Motor neuron (in vitro differentiated cells): ENCODE measurements at regions not wholly inside any gene's neighbourhood (a gene's known extent, or its start where the extent isn't known, plus 50 kb on each side); places are given as distances from the start of the nearest gene placed in this dataset.
A peak's percentile ranks its signal among the peaks of the same experiment; 100 is the strongest.

Source experiments
- ATAC-seq, 8 experiments: fragments of 200-7000 bp; cut with Tn5 transposase; replicated peaks in 6 of 8; 2 replicates each; pipeline ENCODE4 v1.8.0; 2021; ENCODE audit warnings: mild to moderate bottlenecking in 8 of 8, moderate library complexity in 8 of 8
- H3K27ac ChIP-seq, 2 donors: fragments of 250-450 bp; sonication (Bioruptor Pico); 2 replicates each; pipeline ENCODE4 v1.9.0; 2021; ENCODE audit warnings: antibody characterized with exemption in 2 of 2, mild to moderate bottlenecking in 2 of 2, moderate library complexity in 1 of 2
- H3K4me1 ChIP-seq, 2 donors: fragments of 250-450 bp; sonication (Bioruptor Pico); replicated peaks in 1 of 2; 2 replicates each; pipeline ENCODE4 v1.6.1; 2021; ENCODE audit warnings: antibody characterized with exemption in 2 of 2, mild to moderate bottlenecking in 2 of 2, moderate library complexity in 1 of 2
- H3K4me3 ChIP-seq, 5 donors: fragments of 250-450 bp; sonication (Bioruptor Pico); 2 replicates each; pipeline ENCODE4 v1.9.0; 2021; ENCODE audit warnings: antibody characterized with exemption in 5 of 5, mild to moderate bottlenecking in 5 of 5, moderate library complexity in 4 of 5
- WGBS, 10 experiments: fragments of 450-650 bp; shearing (Covaris generic); methylation state at CpG; one replicate each; pipeline ENCODE4 v1.0.0; 2022; 5-methylcytosine and 5-hydroxymethylcytosine counted together
- in situ Hi-C, 9 experiments: fragments of 400-800 bp; cut with MboI; loops; one replicate each; pipeline ENCODE4 v1.15.0; 2021; ENCODE audit warnings: low sequenced_read_pairs in 9 of 9, low pct_unique_long_range_greater_than_20kb in 2 of 9; ENCODE audit not compliant: unreplicated experiment in 9 of 9

DNA sequence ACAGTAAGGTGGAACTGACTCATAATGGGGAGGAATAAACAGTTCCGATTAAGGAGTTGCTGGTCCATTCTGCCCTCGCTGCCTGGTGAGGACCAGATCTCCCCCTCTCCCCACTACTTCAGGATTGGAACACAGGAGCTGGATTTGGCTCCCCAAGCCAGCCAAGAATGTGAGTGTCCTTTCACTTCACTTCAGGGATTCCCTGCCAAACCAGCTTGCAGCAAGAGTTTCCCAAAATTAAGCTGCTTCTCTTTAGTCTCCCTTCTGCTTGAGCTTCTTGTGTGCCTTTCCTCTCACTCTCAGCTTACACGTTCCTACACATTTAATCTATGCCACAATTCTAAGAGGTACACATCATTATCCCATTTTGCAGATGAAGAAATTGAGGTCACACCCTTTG, 234.1 kb downstream of the BUD13 start:
- in situ Hi-C loops = no loop called here
- Histone ChIP-seq H3K4me1 (peaks cover 13 to 23% of the 10 kb centered on the region in 2 donors), H3K4me3 (no peak overlapping the region), H3K27ac (no peak overlapping the region)
- no peak for ATAC-seq
- 13 to 100% (median 86%) methylated on average over 1 to 3 of the region's 3 CpGs; no CpG with 5 or more reads in 3 of the 10 experiments for WGBS, 10 experiments

DNA sequence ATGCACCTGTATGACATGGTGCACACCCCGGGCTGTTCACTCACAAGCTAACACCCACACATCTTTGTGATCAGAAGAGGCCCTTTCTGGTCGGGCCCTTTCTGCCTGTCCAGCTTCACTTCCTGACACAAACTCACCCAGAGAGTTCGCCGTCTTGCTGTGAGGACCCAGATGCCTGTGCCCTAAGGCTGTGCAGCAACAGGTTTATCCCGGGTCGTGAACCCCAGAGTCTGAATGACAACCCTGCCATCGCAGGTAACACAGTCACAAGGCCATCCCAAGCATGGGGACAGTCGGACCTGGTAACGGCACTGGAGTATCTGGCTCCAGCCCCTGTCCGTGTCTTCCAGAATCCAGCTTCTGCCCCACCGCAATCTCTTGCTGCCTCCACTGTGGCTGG, 235.1 kb downstream of the BUD13 start:
- ATAC-seq = no peak
- no peak overlapping the region for H3K4me3 ChIP-seq
- no peak overlapping the region for H3K27ac ChIP-seq
- in situ Hi-C loops = no loop called here
- WGBS, 10 experiments = 0 to 100% (median 94%) methylated on average over 1 to 6 of the region's 11 CpGs; no CpG with 5 or more reads in 5 of the 10 experiments
- H3K4me1 ChIP-seq = peaks cover 19 to 30% of the 10 kb centered on the region in 2 donors

DNA sequence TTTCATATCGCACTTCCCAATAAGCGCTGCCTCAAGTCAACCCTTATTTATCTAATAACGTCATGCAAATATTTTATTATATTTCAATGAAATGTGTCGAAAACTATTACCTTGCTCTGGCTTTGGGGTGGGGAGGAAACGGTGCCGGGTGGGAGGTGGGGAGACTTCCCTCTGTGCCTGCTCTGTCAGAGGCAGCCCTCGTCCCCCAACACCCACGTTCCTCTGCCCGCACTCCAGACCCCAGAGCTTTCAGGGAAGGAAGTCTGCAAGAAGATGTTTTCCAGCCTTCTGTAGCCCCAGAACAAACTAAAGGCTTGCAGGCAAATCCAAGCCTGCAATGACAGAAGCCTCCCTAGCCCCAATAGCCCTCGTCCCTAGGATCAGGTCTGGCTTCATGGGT, 235.7 kb downstream of the BUD13 start:
- ATAC-seq = no peak
- Histone ChIP-seq H3K4me3 (no peak overlapping the region), H3K27ac (no peak overlapping the region), H3K4me1 (peaks cover 19 to 33% of the 10 kb centered on the region in 2 donors)
- WGBS, 10 experiments = 0 to 96% (median 75%) methylated on average over 1 to 5 of the region's 10 CpGs
- in situ Hi-C loops = no loop called here

DNA sequence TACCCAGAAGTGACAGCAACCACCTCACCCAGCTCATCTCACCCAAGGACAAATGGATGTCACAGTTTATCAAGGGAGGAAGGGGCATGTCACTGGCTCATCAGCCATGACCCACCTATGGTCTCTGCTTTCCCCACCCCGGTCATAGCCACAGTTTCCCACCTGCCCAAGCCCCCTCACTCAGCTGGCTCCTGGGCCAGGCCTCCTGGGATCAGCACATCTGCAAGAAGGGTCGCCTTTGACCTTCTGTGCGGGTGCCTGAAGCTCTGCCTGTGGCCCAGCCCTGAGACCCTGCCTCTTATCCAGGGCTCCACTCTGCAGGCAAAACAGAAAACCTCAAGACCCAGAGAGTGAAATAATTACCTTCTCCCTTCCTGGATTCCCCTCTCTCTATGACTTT, 236.4 kb downstream of the BUD13 start:
- peaks cover 19 to 33% of the 10 kb centered on the region in 2 donors for H3K4me1 ChIP-seq
- no CpG with 5 or more reads among the region's 3 CpGs for WGBS, 10 experiments
- in situ Hi-C loops = no loop called here
- H3K4me3 ChIP-seq = no peak overlapping the region
- H3K27ac ChIP-seq = no peak overlapping the region
- no peak for ATAC-seq

DNA sequence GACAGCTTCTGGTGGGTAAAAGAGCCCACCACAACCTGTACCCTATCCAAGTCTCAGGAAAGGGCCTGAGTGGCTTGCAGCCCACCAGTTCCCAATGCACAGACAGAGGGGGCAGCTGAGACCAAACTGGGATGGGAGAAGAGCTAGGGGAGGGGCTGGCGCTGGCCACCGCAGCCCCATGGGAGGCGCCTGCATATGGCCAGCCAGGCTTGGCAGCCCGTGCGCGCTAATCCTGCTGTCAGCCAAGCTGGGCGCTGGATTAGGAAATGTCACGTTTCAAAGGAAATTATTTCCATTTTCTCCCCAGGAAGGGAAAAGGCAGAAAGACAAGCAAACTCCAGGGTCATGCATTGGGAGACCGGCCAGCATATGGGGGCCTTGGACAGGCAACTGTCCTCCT, 236.8 kb downstream of the BUD13 start:
- Histone ChIP-seq H3K27ac (no peak overlapping the region), H3K4me1 (peaks cover 19 to 33% of the 10 kb centered on the region in 2 donors), H3K4me3 (no peak overlapping the region)
- ATAC-seq = no peak
- in situ Hi-C loops = no loop called here
- 3 to 100% (median 100%) methylated on average over 1 to 6 of the region's 9 CpGs; no CpG with 5 or more reads in 5 of the 10 experiments for WGBS, 10 experiments

DNA sequence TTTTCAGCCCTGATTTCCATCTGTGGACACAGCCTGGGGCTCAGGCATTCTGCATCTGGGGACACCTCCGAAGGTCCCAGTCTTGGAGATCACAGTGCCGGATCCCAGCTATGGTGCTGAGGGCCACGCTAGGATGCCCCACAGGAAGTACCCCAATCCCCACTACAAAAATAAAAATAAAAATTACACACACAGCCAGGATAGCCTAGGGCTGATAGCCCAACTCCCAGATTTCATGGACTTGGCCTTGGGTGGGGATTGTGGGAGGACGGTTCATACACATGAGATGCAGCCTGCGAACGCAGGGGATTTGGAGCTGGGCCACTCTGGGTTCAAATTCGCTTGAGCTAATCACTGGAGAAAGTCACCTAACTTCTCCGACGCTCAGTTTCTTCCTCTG, 237.7 kb downstream of the BUD13 start:
- ATAC-seq = no peak
- in situ Hi-C loops = no loop called here
- no peak overlapping the region for H3K27ac ChIP-seq
- peaks cover 19 to 33% of the 10 kb centered on the region in 2 donors for H3K4me1 ChIP-seq
- no peak overlapping the region for H3K4me3 ChIP-seq
- WGBS, 10 experiments = 33 to 100% (median 95%) methylated on average over 1 to 4 of the region's 9 CpGs; no CpG with 5 or more reads in 4 of the 10 experiments

DNA sequence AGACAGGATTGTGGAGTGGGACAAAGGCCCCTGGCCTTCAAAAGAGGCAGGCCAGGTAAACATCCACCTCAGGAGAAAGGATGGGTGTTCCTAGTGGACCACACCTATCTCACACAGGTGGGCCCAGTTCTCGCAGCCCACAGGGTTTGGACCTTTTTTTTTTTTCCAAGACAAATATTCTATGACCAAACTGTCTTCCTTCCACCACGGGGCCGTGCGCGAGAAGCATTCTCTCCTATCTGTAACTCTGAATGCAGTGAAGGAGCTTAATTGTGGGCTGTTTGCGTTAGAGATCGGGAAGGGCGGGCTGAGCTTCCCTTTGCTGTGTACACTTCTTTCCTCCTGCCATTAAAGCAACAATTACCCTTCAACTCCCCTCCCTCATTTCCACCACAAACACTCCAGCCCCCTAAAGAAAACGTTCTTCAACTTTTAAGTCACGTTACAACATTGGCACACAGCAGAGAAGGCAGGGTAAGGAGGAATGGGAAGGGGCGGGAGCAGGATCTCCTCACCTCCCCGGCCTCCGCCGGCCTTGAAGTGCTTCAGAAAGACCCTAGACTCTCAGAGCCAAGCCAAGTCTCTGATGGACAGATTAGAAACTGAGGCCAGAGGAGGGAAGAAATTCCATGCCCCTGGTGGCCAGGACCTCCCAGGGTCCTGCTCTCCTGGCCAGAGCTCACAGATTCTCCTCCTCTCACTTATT, 238.4 kb downstream of the BUD13 start:
- in situ Hi-C loops = no loop called here
- peaks cover 19 to 33% of the 10 kb centered on the region in 2 donors for H3K4me1 ChIP-seq
- WGBS, 10 experiments = 0 to 64% (median 32%) methylated on average over 1 to 12 of the region's 14 CpGs; no CpG with 5 or more reads in 3 of the 10 experiments
- no peak overlapping the region for H3K27ac ChIP-seq
- H3K4me3 ChIP-seq = no peak overlapping the region
- peak in 1 of 8 experiments; percentile 45 for ATAC-seq

DNA sequence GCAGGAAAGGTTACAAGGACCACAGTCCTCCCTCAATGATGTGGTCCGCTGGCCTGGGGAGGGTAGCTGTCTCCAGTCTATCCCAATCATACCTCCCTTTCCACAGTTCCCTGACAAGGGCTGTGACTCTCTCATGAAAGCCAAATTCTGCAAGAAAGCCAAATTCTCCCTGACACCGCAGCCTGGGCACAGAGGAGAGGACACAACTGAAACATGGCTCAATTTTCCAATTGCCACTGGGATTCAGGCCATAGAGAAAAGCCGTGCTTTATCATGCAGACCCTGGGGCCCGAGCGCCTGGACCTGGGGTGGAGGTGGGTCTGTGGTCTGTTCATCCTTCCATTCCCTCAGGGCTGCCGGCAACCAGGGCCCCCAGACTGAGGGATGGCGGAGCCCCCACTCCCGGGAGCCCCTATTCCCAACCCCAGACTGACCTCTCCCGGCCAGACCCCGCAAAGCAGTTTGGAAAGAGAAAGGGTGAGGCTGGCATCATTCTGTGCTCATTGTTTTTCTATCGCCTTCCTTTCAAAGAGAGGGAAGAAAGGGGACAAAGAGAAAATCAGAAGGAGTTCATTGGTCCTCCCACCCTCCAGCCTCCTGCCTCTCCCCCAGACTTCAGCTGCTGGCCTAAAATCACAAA, 239.5 kb downstream of the BUD13 start:
- ATAC-seq = peak in 5 of 8 experiments; percentile 83 to 89 (median 86)
- H3K4me1 ChIP-seq = peaks cover 19 to 33% of the 10 kb centered on the region in 2 donors
- H3K27ac ChIP-seq = peak overlapping the region in 1 of 2 donors; percentile 28
- H3K4me3 ChIP-seq = no peak overlapping the region
- in situ Hi-C loops = no loop called here
- 4 to 59% (median 50%) methylated on average over 2 to 3 of the region's 11 CpGs; no CpG with 5 or more reads in 6 of the 10 experiments for WGBS, 10 experiments

DNA sequence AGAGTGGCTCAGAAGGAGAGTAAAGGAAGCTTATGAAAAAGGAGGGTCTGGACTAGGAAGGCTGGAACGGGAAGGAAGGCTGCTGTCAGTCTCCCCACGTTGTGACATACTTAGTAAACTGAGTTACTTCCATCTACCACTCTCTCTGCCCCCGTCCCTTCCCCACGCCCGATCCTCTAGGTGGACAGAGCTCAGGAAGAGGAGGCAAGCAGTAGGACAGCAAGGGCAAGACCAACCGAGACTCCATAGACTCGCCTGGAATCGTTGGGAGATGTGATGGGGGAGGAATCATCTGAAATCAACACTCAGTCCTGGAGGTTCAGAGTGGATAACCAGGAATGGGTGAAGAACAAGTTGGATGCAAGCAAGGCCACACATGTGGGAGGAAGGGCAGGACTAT, 240.7 kb downstream of the BUD13 start:
- 26 to 95% (median 82%) methylated on average over 2 to 8 of the region's 8 CpGs; no CpG with 5 or more reads in 4 of the 10 experiments for WGBS, 10 experiments
- Histone ChIP-seq H3K4me3 (no peak overlapping the region), H3K4me1 (peaks cover 19 to 33% of the 10 kb centered on the region in 2 donors), H3K27ac (no peak overlapping the region)
- ATAC-seq = no peak
- in situ Hi-C loops = no loop called here

DNA sequence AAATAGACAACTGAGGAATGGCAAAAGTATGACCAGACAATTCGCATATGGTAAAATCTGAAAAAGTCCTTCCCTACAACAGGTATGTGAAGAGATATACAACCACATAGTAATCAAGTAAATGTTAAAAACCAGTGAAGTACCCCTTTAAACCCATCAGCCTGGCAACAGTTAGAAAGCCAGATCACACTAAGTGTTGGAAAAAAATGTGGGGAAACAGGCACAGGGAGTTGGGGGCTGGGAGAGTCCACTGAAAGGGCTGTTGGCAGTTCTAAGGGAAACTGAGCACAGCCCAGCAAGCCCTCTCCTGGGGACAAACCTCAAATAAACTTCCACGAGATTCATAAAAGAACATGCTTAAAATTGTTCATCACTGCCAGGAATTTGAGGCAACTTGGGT, 242.1 kb downstream of the BUD13 start:
- WGBS, 10 experiments = 0 to 100% (median 93%) methylated on average over 1 to 2 of the region's 2 CpGs

DNA sequence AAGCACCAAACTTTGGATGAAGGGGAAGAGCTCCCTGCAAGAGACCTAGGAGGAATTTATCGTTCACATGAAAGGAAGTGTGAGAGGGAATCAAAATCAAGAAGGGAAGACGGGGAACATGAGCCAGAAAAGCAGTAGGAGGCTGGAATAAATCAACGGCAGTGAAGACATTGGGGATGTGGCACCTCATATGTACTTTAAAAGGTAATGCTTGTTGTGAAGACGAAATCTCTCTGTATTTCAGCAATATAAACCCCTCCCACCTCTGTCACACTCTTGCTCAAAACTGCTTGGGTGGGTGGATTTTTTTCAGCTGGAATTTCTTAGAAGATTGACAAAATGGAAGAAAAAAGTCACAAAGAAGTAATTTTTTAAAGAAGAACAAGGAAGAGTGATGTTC, 243.5 kb downstream of the BUD13 start:
- Histone ChIP-seq H3K27ac (no peak overlapping the region), H3K4me3 (no peak overlapping the region), H3K4me1 (peaks cover 15 to 18% of the 10 kb centered on the region in 2 donors)
- in situ Hi-C loops = no loop called here
- WGBS, 10 experiments = 3 to 88% (median 63%) methylated on average over 1 to 4 of the region's 4 CpGs; no CpG with 5 or more reads in 1 of the 10 experiments
- ATAC-seq = no peak

More for the DNA sequence above, 242.1 kb downstream of the BUD13 start:
- no peak for ATAC-seq
- in situ Hi-C loops = no loop called here
- no peak overlapping the region for H3K27ac ChIP-seq
- H3K4me1 ChIP-seq = peaks cover 19 to 23% of the 10 kb centered on the region in 2 donors
- no peak overlapping the region for H3K4me3 ChIP-seq

DNA sequence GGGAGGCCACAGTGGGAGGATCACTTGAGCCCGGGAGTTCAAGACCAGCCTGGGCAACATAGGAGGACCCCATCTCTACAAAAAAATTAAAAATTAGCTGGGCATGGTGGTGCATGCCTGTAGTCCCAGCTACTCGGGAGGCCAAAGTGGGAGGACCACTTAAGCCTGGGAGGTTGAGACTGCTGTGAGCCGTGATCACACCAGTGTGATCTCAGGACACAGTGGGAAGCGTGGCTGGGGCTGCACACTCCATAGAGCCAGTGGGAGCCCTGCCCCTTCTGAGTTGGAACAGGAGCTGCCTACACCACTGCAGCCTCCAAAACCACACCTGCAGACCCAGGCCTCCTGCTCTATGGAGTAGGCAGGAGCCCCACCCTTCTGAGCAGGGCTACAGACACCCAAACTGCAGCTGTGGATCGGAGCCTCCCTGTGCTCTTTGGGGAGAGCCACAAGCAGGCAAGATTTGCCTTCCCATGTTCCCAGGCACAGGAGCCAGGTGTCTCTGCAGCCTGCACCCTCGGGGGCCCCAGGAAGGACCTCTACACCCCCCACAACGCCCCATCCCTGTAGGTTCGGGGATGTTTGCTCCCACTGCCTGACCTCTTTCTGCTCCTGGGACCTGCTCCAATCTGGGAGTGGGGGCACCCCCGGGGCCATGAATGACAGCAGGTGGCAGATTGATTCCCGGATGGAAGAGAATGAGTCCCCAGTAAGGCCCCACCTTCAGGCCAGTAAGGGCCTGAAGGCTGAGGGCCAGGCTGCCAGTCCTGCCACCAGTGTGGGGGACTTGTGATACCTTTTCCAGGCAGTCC, 245.4 kb downstream of the BUD13 start:
- in situ Hi-C loops = no loop called here
- WGBS, 10 experiments = 10 to 100% (median 96%) methylated on average over 1 to 4 of the region's 10 CpGs; no CpG with 5 or more reads in 3 of the 10 experiments
- H3K4me3 ChIP-seq = no peak overlapping the region
- no peak overlapping the region for H3K27ac ChIP-seq
- peaks cover 0 to under 1% of the 10 kb centered on the region in 2 donors for H3K4me1 ChIP-seq
- ATAC-seq = no peak

DNA sequence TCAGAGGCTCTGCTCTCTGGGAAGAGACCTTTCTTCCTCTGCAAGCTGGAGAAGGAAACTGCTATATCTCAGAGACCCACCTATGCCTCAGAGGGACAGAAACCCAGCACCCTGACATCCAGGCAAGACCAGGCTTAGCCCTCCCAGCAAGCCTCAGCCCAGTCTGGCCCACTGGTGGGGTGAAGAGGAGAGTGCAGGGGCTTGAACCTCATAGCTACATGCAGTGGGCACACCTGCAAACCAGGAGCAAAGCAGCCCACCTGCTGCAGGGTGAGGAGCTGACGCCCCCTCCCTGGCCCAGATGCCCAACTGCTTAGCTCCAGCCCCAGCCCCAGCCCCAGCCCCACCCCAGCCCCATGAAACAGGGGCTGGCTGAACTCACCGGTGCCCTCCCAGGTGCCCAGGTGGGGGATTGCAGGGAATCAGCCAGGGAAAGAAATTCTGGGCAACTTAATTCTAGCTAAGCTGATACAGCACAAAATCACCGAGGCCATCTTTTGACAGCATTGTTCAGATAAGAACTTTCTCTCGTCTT, 246.8 kb downstream of the BUD13 start:
- H3K27ac ChIP-seq = no peak overlapping the region
- no peak overlapping the region for H3K4me3 ChIP-seq
- in situ Hi-C loops = no loop called here
- no peaks in the 10 kb centered on the region for H3K4me1 ChIP-seq
- WGBS, 10 experiments = 75 to 93% (median 88%) methylated on average over 1 to 2 of the region's 4 CpGs; no CpG with 5 or more reads in 6 of the 10 experiments
- no peak for ATAC-seq
